ENCODE measurements at regions not wholly inside any gene's neighbourhood (a gene's known extent, or its start where the extent isn't known, plus 50 kb on each side); places are given as distances from the start of the nearest gene placed in this dataset.

- H3K27ac Mint-ChIP-seq (ENCODE audit: unreplicated experiment) = no peak overlapping the region
- no peak overlapping the region for H3K4me3 ChIP-seq (ENCODE audit: insufficient read depth, low read depth, low read length)
These were observed 551.1 kb downstream of the MATN1 start for GRCh38 chr1:30172299-30172694.

GRCh38 chr1:30171537-30172298 is 551.7 kb downstream of the MATN1 start:
- Histone ChIP-seq H3K79me2 (ENCODE audit: insufficient read depth, low read length) (no peaks in the 10 kb centered on the region), H3K36me3 (ENCODE audit: insufficient read depth, low read length) (no peaks in the 10 kb centered on the region), H3K27ac (ENCODE audit: low read depth, low read length) (no peak overlapping the region), H3K9me3 (ENCODE audit: insufficient read depth, low read depth, low read length) (no peaks in the 10 kb centered on the region), H4K20me1 (ENCODE audit: insufficient read depth, low read length) (no peaks in the 10 kb centered on the region), H3K9ac (ENCODE audit: low read length) (no peak overlapping the region), H3K4me2 (ENCODE audit: low read length) (no peak overlapping the region), H3K27me3 (ENCODE audit: insufficient read depth, low read length) (no peaks in the 10 kb centered on the region), H3K4me1 (ENCODE audit: insufficient read depth, low read length) (no peaks in the 10 kb centered on the region), H2AFZ (ENCODE audit: low read depth, low read length) (no peak overlapping the region), H3K4me3 (ENCODE audit: insufficient read depth, low read depth, low read length) (no peak overlapping the region)
- TF ChIP-seq EZH2 (IDR thresholded peaks at IDR 0.05; ENCODE audit: insufficient read depth, low read length) (no peak), CTCF (IDR thresholded peaks at IDR 0.05; ENCODE audit: insufficient read depth, low read depth, low read length) (no peak)
- Mint-ChIP-seq H3K36me3 (ENCODE audit: low read depth, unreplicated experiment) (no peaks in the 10 kb centered on the region), H3K9me3 (ENCODE audit: unreplicated experiment) (no peaks in the 10 kb centered on the region), H3K27me3 (ENCODE audit: low read depth, unreplicated experiment) (peaks cover 14% of the 10 kb centered on the region), H3K4me3 (ENCODE audit: unreplicated experiment) (no peak overlapping the region), H3K27ac (ENCODE audit: unreplicated experiment) (no peak overlapping the region), H3K4me1 (ENCODE audit: low read depth, unreplicated experiment) (peaks cover 4% of the 10 kb centered on the region)
- DNase-seq (ENCODE audit: low read depth) (no peak), FAIRE-seq (no peak)

More at GRCh38 chr1:30172299-30172694, 551.1 kb downstream of the MATN1 start:
- Histone ChIP-seq H3K36me3 (ENCODE audit: insufficient read depth, low read length) (no peaks in the 10 kb centered on the region), H4K20me1 (ENCODE audit: insufficient read depth, low read length) (no peaks in the 10 kb centered on the region), H3K79me2 (ENCODE audit: insufficient read depth, low read length) (no peaks in the 10 kb centered on the region), H3K27me3 (ENCODE audit: insufficient read depth, low read length) (no peaks in the 10 kb centered on the region), H3K4me1 (ENCODE audit: insufficient read depth, low read length) (no peaks in the 10 kb centered on the region), H3K27ac (ENCODE audit: low read depth, low read length) (no peak overlapping the region), H3K9ac (ENCODE audit: low read length) (no peak overlapping the region), H2AFZ (ENCODE audit: low read depth, low read length) (no peak overlapping the region), H3K9me3 (ENCODE audit: insufficient read depth, low read depth, low read length) (no peaks in the 10 kb centered on the region), H3K4me2 (ENCODE audit: low read length) (no peak overlapping the region)
- peaks cover 4% of the 10 kb centered on the region for H3K4me1 Mint-ChIP-seq (ENCODE audit: low read depth, unreplicated experiment)
- no peaks in the 10 kb centered on the region for H3K9me3 Mint-ChIP-seq (ENCODE audit: unreplicated experiment)
- DNase-seq (ENCODE audit: low read depth) (no peak), FAIRE-seq (no peak)
- H3K4me3 Mint-ChIP-seq (ENCODE audit: unreplicated experiment) = no peak overlapping the region
- H3K27me3 Mint-ChIP-seq (ENCODE audit: low read depth, unreplicated experiment) = peaks cover 13% of the 10 kb centered on the region
- TF ChIP-seq EZH2 (IDR thresholded peaks at IDR 0.05; ENCODE audit: insufficient read depth, low read length) (no peak), CTCF (IDR thresholded peaks at IDR 0.05; ENCODE audit: insufficient read depth, low read depth, low read length) (no peak)
- no peaks in the 10 kb centered on the region for H3K36me3 Mint-ChIP-seq (ENCODE audit: low read depth, unreplicated experiment)

GRCh38 chr1:30169269-30169668 is 554.1 kb downstream of the MATN1 start:
- no peak overlapping the region for H3K27ac Mint-ChIP-seq (ENCODE audit: unreplicated experiment)
- peaks cover 25% of the 10 kb centered on the region for H3K27me3 Mint-ChIP-seq (ENCODE audit: low read depth, unreplicated experiment)
- DNase-seq (ENCODE audit: low read depth) (no peak), FAIRE-seq (no peak)
- Histone ChIP-seq H3K4me2 (ENCODE audit: low read length) (no peak overlapping the region), H3K36me3 (ENCODE audit: insufficient read depth, low read length) (no peaks in the 10 kb centered on the region), H2AFZ (ENCODE audit: low read depth, low read length) (no peak overlapping the region), H3K4me1 (ENCODE audit: insufficient read depth, low read length) (no peaks in the 10 kb centered on the region), H4K20me1 (ENCODE audit: insufficient read depth, low read length) (no peaks in the 10 kb centered on the region), H3K27me3 (ENCODE audit: insufficient read depth, low read length) (no peaks in the 10 kb centered on the region), H3K27ac (ENCODE audit: low read depth, low read length) (no peak overlapping the region), H3K79me2 (ENCODE audit: insufficient read depth, low read length) (no peaks in the 10 kb centered on the region), H3K4me3 (ENCODE audit: insufficient read depth, low read depth, low read length) (no peak overlapping the region), H3K9me3 (ENCODE audit: insufficient read depth, low read depth, low read length) (no peaks in the 10 kb centered on the region), H3K9ac (ENCODE audit: low read length) (no peak overlapping the region)
- H3K36me3 Mint-ChIP-seq (ENCODE audit: low read depth, unreplicated experiment) = no peaks in the 10 kb centered on the region
- no peak overlapping the region for H3K4me3 Mint-ChIP-seq (ENCODE audit: unreplicated experiment)
- no peak for TF ChIP-seq CTCF (IDR thresholded peaks at IDR 0.05; ENCODE audit: insufficient read depth, low read depth, low read length)
- no peak for TF ChIP-seq EZH2 (IDR thresholded peaks at IDR 0.05; ENCODE audit: insufficient read depth, low read length)
- H3K4me1 Mint-ChIP-seq (ENCODE audit: low read depth, unreplicated experiment) = peaks cover 4% of the 10 kb centered on the region
- H3K9me3 Mint-ChIP-seq (ENCODE audit: unreplicated experiment) = no peaks in the 10 kb centered on the region
